Pancreas (tissue), 10 donors: ENCODE measurements at regions not wholly inside any gene's neighbourhood (a gene's known extent, or its start where the extent isn't known, plus 50 kb on each side); places are given as distances from the start of the nearest gene placed in this dataset.
"Not testable (repeated sequence)": the region's sequence is repeated elsewhere in the genome, so short reads cannot be mapped to it uniquely, and the experiment has no call there.

Experiments used
- ATAC-seq, 4 donors: fragments of 200-7000 bp; cut with Tn5 transposase; one replicate each; pipeline versions ENCODE4 v1.8.0 to v1.9.1; 2020; ENCODE audit warnings: mild to moderate bottlenecking in 4 of 4, moderate library complexity in 4 of 4
- DNase-seq, 6 donors: peaks; one replicate each; pipeline ENCODE4 v3.0.0-alpha.2; 2020
- FAIRE-seq: peaks from 2 replicates; lab custom pipeline; 2012; peaks lifted over from hg19 to GRCh38; lab: Jason Lieb, UNC
- H3K27ac ChIP-seq, 4 donors: fragments of 200-600 bp; sonication (generic); 1 replicate in 3 of 4; 2 replicates in 1 of 4; pipeline versions ENCODE4 v1.5.0 to v1.8.0; 2020
- H3K27me3 ChIP-seq, 4 donors: fragments of 200-600 bp; one replicate each; pipeline ENCODE4 v1.8.0; 2021
- H3K36me3 ChIP-seq, 3 donors: fragments of 200-600 bp; sonication (generic) in 1 of 3; one replicate each; pipeline versions ENCODE4 v1.5.0 to v1.8.0; 2020 to 2021
- H3K4me1 ChIP-seq, 3 donors: fragments of 200-600 bp; one replicate each; pipeline ENCODE4 v1.8.0; 2021
- H3K4me3 ChIP-seq, 4 donors: fragments of 200-600 bp; sonication (generic) in 2 of 4; one replicate each; pipeline versions ENCODE4 v1.5.0 to v1.8.0; 2020 to 2021
- H3K9me3 ChIP-seq, 4 donors: fragments of 200-600 bp; one replicate each; pipeline ENCODE4 v1.8.0; 2021
- WGBS, 2 donors: extraction: QIAGEN DNeasy Blood & Tissue Kit; methylation state at CpG; one replicate each; pipeline ENCODE4 v1.1.7; 2013; 5-methylcytosine and 5-hydroxymethylcytosine counted together
- intact Hi-C, 3 donors: fragments of 100-400 bp; cut with DNase I; formaldehyde crosslinking; loops; one replicate each; pipeline versions ENCODE4 v1.11.1 to v1.14.2; 2022
- TF ChIP-seq, protein P1 (sequence below), 4 donors: fragments of 200-600 bp; sonication (generic) in 3 of 4; IDR thresholded peaks; one replicate each; pipeline versions ENCODE4 v1.5.0 to v1.8.0; 2021; ENCODE audit warnings: antibody characterized with exemption in 4 of 4
- donor health status: healthy with polysubstance abuse.
- donor health status: DM: no; HTN: no; CAD: no; lungs with moderate emphysema.
- donor health status: DM: no; HTN: no; CAD: no.
- donor health status: control.
- donor health status: control.
- donor health status: Bipolar disorder and iron deficiency.
- donor health status: DM: yes; HTN: yes; CAD: no.
- donor health status: DM: no; HTN: no; CAD: no.
- donor health status: DM: no; HTN: no; CAD: no.
- donor health status: DM: yes; HTN: yes; CAD: no.

DNA sequence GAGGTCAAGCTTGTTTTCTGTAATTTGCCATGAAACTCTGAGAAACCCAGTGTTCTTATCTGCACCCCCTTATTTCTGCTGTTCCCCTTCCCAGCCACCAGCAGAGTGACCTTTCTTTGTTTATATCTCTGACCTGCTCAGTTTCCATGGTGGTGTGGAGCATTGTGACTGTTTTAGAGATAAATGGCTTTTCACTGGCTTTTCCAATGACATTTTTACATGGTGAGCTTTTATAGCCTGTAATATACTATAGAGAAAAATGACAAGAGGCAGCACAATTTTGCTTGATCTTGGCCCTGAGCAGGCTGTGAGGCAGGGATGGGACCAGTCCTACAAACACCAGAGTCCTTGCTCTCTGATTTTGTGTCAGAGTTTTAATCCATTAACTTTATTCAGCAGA, 233.9 kb downstream of the FAT3 start:
- DNase-seq (no peak), FAIRE-seq (no peak), ATAC-seq (no peak)
- intact Hi-C loops = no loop called here
- Histone ChIP-seq H3K36me3 (no peaks in the 10 kb centered on the region), H3K9me3 (no peaks in the 10 kb centered on the region), H3K4me1 (no peaks in the 10 kb centered on the region), H3K27me3 (no peaks in the 10 kb centered on the region), H3K4me3 (no peak overlapping the region), H3K27ac (no peak overlapping the region)
- TF ChIP-seq, protein P1, sequence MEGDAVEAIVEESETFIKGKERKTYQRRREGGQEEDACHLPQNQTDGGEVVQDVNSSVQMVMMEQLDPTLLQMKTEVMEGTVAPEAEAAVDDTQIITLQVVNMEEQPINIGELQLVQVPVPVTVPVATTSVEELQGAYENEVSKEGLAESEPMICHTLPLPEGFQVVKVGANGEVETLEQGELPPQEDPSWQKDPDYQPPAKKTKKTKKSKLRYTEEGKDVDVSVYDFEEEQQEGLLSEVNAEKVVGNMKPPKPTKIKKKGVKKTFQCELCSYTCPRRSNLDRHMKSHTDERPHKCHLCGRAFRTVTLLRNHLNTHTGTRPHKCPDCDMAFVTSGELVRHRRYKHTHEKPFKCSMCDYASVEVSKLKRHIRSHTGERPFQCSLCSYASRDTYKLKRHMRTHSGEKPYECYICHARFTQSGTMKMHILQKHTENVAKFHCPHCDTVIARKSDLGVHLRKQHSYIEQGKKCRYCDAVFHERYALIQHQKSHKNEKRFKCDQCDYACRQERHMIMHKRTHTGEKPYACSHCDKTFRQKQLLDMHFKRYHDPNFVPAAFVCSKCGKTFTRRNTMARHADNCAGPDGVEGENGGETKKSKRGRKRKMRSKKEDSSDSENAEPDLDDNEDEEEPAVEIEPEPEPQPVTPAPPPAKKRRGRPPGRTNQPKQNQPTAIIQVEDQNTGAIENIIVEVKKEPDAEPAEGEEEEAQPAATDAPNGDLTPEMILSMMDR (IDR thresholded peaks at IDR 0.05) = no peak

DNA sequence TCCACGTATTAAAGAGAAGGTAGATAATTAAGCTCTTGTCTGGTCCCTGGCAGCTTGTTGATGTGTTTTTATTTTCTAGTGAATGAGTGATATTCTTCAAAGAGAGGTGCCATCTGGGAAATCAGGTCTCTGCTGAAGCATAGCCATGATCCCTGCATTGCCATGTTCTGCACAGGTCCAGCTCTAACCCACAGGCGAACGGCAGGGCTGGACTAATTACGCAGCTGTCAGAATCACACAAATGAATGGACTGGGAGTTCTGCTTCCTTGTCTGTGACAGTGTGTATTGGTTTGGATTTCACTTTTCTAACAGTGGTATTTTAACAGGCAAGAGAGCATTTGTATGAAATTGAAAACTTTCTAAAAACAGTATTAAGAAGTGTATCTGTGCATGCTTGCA, 235.6 kb downstream of the FAT3 start:
- Histone ChIP-seq H3K9me3 (no peaks in the 10 kb centered on the region), H3K27ac (no peak overlapping the region), H3K4me3 (no peak overlapping the region), H3K27me3 (no peaks in the 10 kb centered on the region), H3K36me3 (no peaks in the 10 kb centered on the region), H3K4me1 (no peaks in the 10 kb centered on the region)
- no peak for ATAC-seq
- TF ChIP-seq, protein P1 (IDR thresholded peaks at IDR 0.05) = no peak
- WGBS, 2 donors = 69 to 74% methylated on average over 4 of the region's 4 CpGs
- intact Hi-C loops = no loop called here
- no peak for DNase-seq
- FAIRE-seq = no peak

DNA sequence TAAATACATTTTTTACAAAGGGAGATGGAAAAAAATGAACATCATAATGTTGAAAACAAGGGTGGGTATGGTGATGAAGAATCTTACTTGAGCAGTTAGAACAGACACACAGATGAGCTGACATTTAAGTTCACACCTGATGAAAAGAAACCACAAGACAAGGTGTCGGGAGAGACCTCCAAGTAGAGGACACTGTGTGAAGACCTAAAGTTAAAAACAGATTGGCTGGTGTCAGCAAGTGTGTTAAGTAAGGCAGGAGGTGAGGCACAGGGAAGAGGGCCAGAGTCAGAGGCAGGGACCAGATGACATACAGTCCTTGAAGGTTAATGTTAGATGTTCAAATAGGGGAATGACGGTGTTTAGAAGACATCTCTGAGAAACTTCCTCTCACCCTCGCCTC, 236.8 kb downstream of the FAT3 start:
- TF ChIP-seq, protein P1 (IDR thresholded peaks at IDR 0.05) = no peak
- FAIRE-seq (no peak), DNase-seq (no peak), ATAC-seq (no peak)
- H3K27me3 ChIP-seq = no peaks in the 10 kb centered on the region
- no peaks in the 10 kb centered on the region for H3K9me3 ChIP-seq
- H3K4me1 ChIP-seq = no peaks in the 10 kb centered on the region
- H3K4me3 ChIP-seq = no peak overlapping the region
- no peaks in the 10 kb centered on the region for H3K36me3 ChIP-seq
- intact Hi-C loops = no loop called here
- 80 to 86% methylated on average over 3 of the region's 3 CpGs for WGBS, 2 donors
- no peak overlapping the region for H3K27ac ChIP-seq

DNA sequence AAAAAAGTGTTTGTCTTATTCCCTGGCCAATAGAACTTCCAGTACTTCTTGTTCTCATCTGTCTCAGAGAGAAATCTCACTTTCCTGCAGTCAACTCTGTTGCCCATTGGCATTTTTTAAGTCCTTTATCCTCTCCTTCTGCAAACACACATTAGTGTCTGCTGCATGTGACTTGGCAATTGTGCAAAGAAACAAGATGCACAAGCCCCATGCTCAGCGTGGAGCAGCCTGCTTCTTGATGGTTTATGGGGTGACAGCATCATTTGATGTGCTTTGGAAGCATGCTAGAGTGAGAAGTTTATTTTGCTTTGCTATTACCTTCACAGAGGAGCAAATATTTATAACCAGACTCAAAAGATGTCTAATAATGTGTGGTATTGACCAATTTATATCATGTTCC, 238.2 kb downstream of the FAT3 start:
- no peaks in the 10 kb centered on the region for H3K9me3 ChIP-seq
- DNase-seq = no peak
- WGBS, 2 donors = 60 to 64% methylated on average over 1 of the region's 1 CpG
- no peaks in the 10 kb centered on the region for H3K4me1 ChIP-seq
- H3K36me3 ChIP-seq = no peaks in the 10 kb centered on the region
- no peak for ATAC-seq
- no peak overlapping the region for H3K27ac ChIP-seq
- intact Hi-C loops = no loop called here
- no peak for FAIRE-seq
- H3K27me3 ChIP-seq = no peaks in the 10 kb centered on the region
- TF ChIP-seq, protein P1 (IDR thresholded peaks at IDR 0.05) = no peak
- no peak overlapping the region for H3K4me3 ChIP-seq

DNA sequence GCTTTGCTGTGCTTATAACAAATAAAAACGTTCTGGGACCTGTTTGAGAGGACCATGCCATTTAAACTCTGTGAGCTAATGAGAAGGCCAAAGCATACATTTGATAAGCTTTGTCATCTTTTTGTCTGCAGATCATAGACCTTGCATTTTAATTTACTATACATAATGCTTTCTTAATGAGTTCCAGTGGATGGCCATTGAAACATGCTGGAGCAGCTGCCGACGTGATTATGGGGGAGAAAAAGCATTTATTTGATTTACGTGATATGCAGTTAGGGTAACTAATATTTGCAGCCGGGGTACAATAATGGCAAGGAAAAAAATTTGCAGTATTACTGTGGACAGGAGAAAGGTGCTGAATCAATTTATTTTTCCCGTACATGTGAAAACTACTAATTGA, 240.2 kb downstream of the FAT3 start:
- FAIRE-seq = no peak

DNA sequence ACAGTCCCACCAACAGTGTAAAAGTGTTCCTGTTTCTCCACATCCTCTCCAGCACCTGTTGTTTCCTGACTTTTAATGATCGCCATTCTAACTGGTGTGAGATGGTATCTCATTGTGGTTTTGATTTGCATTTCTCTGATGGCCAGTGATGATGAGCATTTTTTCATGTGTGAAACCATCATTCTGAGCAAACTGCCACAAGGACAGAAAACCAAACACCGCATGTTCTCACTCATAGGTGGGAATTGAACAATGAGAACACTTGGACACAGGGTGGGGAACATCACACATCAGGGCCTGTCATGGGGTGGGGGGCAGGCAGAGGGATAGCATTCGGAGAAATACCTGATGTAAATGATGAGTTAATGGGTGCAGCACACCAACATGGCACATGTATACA, 240.8 kb downstream of the FAT3 start:
- H3K4me1 ChIP-seq, H3K36me3 ChIP-seq, H3K9me3 ChIP-seq, H3K27me3 ChIP-seq, DNase-seq, FAIRE-seq, H3K4me3 ChIP-seq, intact Hi-C loops, ATAC-seq, H3K27ac ChIP-seq: not testable (repeated sequence)
- WGBS, 2 donors = 92 to 96% methylated on average over 2 of the region's 3 CpGs

More for the DNA sequence above, 240.2 kb downstream of the FAT3 start:
- Histone ChIP-seq H3K27ac (no peak overlapping the region), H3K4me1 (no peaks in the 10 kb centered on the region), H3K36me3 (no peaks in the 10 kb centered on the region), H3K9me3 (no peaks in the 10 kb centered on the region), H3K4me3 (no peak overlapping the region), H3K27me3 (no peaks in the 10 kb centered on the region)
- intact Hi-C loops = no loop called here
- TF ChIP-seq, protein P1 (IDR thresholded peaks at IDR 0.05) = no peak
- ATAC-seq = no peak
- no peak for DNase-seq
- WGBS, 2 donors = 58 to 62% methylated on average over 6 of the region's 6 CpGs
